Activated CD4-positive, alpha-beta T cell treated with anti-CD3 and anti-CD28 coated beads for 1 hour (primary cell): ENCODE measurements at regions not wholly inside any gene's neighbourhood (a gene's known extent, or its start where the extent isn't known, plus 50 kb on each side); places are given as distances from the start of the nearest gene placed in this dataset.
"Not testable (repeated sequence)": the region's sequence is repeated elsewhere in the genome, so short reads cannot be mapped to it uniquely, and the experiment has no call there.

Experiments
- DNase-seq: peaks from one replicate; pipeline ENCODE4 v3.0.0-alpha.2; 2020

GRCh38 chr7:67361150-67361549 lies 364.5 kb downstream of the TYW1 start:
- DNase-seq: no peak

DNA sequence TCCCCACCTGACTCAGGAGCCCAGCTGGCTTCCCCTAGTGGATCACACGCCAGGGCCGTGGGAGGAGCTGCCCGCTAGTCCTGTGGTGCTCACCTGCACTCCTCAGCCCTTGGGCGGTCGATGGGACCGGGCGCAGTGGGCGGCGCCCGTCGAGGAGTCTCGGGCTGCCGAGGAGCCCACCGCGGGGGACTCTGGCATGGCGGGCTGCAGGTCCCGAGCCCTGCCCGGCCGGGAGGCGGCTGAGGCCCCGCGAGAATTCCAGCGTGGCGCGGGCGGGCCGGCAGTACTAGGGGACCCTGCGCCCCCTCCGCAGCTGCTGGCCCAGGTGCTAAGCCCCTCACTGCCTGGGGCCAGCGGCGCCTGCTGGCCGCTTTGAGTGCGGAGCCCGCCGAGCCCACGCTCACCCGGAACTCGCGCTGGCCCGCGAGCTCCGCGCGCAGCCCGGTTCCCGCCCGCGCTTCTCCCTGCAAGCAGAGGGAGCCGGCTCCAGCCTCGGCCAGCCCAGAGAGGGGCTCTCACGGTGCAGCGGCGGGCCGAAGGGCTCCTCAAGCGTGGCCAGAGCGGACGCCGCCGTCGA lies 367.9 kb downstream of the TYW1 start:
- DNase-seq: no peak

GRCh38 chr7:67371429-67372305 lies 375.0 kb downstream of the TYW1 start:
- peak; percentile 11 for DNase-seq

DNA sequence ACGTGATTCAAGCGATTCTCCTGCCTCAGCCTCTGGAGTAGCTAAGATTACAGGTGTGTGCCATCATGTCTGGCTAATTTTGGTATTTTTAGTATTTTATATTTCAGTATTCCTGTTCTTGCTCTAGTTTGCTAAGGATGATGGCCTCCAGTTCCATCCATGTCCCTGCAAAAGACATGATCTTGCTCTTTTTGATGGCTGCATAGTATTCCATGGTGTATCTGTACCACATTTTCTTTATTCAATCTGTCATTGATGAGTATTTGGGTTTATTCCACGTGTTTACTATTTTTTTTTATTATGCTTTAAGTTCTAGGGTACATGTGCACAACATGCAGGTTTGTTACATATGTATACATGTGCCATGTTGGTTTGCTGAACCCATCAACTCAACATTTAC lies 376.8 kb downstream of the TYW1 start:
- DNase-seq: not testable (repeated sequence)

- no peak for DNase-seq
Observed at GRCh38 chr7:67375427-67375826, 378.8 kb downstream of the TYW1 start.

DNA sequence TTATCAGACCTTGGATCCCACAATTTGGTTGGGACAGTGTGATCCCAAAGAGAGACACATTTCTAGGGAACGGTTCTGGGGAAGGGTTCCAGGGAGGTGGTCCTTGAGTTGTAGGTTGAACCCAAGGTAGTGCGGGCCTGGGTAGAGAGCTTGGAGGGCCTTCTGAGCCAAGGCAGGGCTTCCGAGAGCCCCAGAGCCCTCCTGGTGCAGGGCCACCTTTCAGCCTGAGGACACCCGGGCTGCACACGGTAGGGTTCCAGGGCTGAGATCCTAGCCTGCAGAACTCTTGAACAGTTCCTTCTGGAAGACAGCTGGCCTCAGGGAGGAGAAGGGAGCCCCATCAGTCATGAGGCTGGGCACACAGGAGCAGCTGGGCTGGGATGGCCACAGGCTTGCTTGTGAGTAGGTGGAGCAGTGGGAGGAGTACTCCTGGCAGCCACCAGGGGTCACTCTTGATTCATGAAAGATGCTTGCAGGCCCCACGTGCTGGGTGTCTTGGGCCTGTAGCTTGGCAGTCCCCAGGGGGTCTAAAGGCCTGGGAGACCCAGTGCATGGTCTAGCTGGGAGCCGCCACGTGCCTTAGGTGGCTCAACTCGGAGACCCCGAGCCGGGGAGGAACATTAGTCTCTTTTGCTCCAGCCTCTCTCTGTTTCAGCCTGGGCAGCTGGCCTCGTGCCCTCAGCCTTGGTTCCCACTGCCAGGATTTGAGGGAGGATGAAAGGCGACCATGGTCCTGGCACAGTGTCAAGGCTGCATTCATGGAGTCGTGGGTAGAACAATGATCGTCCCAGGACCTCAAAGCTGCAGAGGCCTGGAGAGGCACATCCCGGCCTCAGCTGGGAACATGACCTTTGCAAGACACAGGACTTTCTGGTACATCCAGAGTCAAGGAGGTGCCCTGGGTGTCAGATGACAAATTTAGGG lies 381.6 kb downstream of the TYW1 start:
- peak; percentile 15 for DNase-seq

- no peak for DNase-seq
Observed at GRCh38 chr7:67380326-67380725, 383.7 kb downstream of the TYW1 start.

GRCh38 chr7:67380858-67381257 lies 384.2 kb downstream of the TYW1 start:
- DNase-seq: no peak

- no peak for DNase-seq
Observed at GRCh38 chr7:67387851-67388250, 391.2 kb downstream of the TYW1 start.

GRCh38 chr7:67391168-67391567 lies 394.5 kb downstream of the TYW1 start:
- DNase-seq: no peak

GRCh38 chr7:67392596-67393438 lies 396.2 kb downstream of the TYW1 start:
- no peak for DNase-seq

DNA sequence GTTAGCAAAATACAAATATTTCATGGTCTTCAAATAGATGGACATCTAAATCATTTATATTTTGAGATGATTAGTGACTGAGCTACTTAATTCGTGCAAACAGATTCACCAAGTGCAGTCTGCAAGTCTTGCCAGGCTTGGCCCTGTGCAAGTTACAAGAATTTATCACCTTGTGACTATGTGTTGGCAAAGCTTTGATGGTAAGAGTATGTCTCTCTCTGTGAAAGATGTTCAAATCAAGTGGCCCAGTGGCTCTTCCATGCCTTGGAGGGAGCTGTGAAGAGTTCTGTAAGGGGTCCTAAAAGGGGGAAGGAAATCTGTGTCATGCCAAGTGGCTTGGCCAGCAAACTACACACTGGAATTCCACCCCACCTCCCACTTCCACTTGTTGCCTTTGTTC lies 397.3 kb downstream of the TYW1 start:
- DNase-seq: no peak

DNA sequence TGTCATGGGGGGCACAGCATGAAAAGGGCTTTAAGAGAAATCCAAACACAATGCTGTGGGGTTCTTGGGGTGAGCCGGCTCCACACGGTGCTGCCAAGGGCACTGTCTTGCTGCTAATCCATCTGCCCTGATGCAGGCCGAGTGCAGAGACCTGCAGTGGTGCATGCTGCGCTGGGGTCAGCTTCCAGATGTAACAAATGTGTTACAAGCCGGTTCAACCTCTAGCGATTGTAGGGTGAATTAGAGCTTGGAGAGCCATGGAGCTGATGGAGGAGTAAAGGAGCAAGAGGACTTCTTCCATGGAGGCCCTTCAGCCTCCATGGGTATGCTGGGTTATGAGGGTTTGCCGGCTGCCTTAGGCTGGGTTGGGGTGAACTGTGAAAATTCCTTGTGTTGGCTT lies 402.3 kb downstream of the TYW1 start:
- DNase-seq: no peak

DNA sequence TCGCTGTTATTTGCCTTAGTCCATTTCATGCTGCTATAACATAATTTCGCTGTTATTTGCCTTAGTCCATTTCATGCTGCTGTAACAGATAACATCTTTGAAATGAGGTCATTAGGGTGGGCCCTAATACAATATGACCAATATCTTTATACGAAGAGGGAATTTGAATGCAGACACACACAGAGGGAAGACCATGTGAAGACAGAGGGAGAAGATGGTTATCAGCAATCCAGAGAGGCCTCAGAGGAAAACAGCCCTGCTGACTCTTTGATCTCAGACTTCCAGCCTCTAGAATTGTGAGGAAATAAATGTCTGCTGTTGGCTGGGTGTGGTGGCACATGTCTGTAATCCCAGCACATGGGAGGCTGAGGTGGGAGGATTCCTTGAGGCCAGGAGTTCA lies 404.9 kb downstream of the TYW1 start:
- DNase-seq: no peak

DNA sequence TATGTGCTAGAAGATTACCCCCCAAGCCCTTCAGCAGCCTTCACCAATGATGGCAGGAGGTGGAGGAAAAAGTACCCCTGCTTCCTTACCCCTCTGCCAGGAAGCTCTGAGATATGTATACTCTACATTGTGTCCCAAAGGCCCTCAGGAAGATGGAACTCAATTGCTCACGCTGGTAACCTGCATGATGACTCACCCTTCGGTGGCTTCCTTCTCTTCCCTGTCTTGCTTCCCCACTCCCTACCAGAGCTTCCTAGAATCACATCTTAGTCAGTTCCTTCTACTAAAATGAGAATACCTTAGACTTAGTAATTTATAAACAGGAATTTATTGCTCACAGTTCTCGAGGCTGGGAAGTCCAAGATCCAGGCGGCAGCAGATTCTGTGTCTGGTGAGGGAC lies 405.6 kb downstream of the TYW1 start:
- no peak for DNase-seq

DNA sequence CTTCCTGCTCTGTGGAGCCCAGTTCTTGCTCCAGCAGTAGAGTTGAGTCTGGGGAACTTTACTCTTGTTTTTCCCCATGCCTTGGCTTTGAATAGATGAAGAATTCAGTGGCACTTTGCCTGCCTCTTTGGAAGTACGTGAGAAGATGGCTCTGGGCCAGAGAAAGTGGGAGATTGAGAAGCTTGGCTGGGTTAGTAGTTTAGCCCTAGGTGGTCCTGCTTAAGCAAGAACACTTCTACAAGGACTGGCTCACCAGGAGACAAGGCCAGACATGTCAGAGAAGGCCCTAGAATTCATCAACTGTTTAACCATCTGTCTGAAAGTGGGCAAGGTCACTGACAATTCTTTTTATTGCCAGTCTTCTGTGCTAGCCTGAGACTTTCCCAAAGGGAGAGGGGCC lies 410.3 kb downstream of the TYW1 start:
- no peak for DNase-seq

- DNase-seq: no peak
Observed at GRCh38 chr7:67407392-67408071, 410.9 kb downstream of the TYW1 start.

DNA sequence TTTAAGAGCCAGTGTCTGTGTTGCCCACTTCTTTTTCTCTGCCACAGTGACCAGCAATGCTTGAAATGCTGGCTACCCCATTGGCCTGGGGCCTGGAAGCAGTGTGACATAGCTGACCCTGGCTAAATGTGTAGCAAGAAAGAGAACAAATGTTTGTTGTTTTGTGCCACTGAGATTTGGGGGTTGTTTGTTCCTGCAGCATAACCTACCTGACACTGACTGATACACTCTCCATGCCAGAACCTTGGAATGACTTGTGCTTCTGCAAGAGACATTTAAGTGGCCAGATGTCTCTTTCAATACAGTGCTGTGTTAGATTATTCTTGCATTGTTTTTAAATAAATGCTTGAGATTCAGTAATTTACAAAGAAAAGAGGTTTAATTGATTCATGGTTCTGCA lies 411.5 kb downstream of the TYW1 start:
- DNase-seq: no peak

GRCh38 chr7:67413670-67414069 lies 417.0 kb downstream of the TYW1 start:
- DNase-seq: no peak

- no peak for DNase-seq
Observed at GRCh38 chr7:67414858-67415257, 418.2 kb downstream of the TYW1 start.

- no peak for DNase-seq
Observed at GRCh38 chr7:67422601-67423000, 426.0 kb downstream of the TYW1 start.

GRCh38 chr7:67423065-67423464 lies 426.4 kb downstream of the TYW1 start:
- no peak for DNase-seq
